ENCODE measurements at regions not wholly inside any gene's neighbourhood (a gene's known extent, or its start where the extent isn't known, plus 50 kb on each side); places are given as distances from the start of the nearest gene placed in this dataset.
"Not testable (repeated sequence)": the region's sequence is repeated elsewhere in the genome, so short reads cannot be mapped to it uniquely, and the experiment has no call there.

GRCh38 chr2:94735536-94735935, 135.7 kb upstream of the TEKT4 start:
- DNase-seq (ENCODE audit: low spot score); FAIRE-seq: not testable (repeated sequence)

- FAIRE-seq; DNase-seq (ENCODE audit: low spot score): not testable (repeated sequence)
Observed at GRCh38 chr2:94737145-94737544, 134.1 kb upstream of the TEKT4 start.

- DNase-seq (ENCODE audit: low spot score); FAIRE-seq: not testable (repeated sequence)
Observed at GRCh38 chr2:94737736-94738342, 133.4 kb upstream of the TEKT4 start.

DNA sequence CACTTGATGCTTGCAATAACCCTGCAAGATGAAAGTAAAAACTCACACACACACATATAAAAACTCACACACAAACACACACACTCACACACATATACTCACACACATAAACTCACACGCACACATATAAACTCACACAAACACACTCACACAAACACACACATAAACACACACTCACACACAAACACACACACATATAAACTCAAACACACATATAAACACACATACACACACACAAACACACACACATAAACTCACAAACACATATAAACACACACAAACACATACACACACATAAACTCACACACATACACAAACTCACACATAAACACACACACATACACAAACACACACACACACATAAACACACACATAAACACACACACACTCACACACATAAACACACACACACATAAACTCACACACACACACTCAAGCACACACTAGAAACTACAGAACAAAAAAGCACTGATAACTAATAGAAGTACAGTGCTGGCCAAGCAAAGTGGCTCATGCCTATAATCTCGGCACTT, 117.7 kb upstream of the TEKT4 start:
- DNase-seq (ENCODE audit: low spot score) = no peak
- no peak for FAIRE-seq

GRCh38 chr2:94758546-94758945, 112.7 kb upstream of the TEKT4 start:
- DNase-seq (ENCODE audit: low spot score) (no peak), FAIRE-seq (no peak)

GRCh38 chr2:94759211-94759610, 112.0 kb upstream of the TEKT4 start:
- no peak for FAIRE-seq
- DNase-seq (ENCODE audit: low spot score) = peak; percentile 20

- FAIRE-seq = no peak
- DNase-seq (ENCODE audit: low spot score) = no peak
Observed at GRCh38 chr2:94762600-94762999, 108.6 kb upstream of the TEKT4 start.

GRCh38 chr2:94763318-94763717, 107.9 kb upstream of the TEKT4 start:
- FAIRE-seq = no peak

GRCh38 chr2:94764331-94764730, 106.9 kb upstream of the TEKT4 start:
- not testable (repeated sequence) for DNase-seq (ENCODE audit: low spot score); FAIRE-seq

More at GRCh38 chr2:94763318-94763717, 107.9 kb upstream of the TEKT4 start:
- no peak for DNase-seq (ENCODE audit: low spot score)

DNA sequence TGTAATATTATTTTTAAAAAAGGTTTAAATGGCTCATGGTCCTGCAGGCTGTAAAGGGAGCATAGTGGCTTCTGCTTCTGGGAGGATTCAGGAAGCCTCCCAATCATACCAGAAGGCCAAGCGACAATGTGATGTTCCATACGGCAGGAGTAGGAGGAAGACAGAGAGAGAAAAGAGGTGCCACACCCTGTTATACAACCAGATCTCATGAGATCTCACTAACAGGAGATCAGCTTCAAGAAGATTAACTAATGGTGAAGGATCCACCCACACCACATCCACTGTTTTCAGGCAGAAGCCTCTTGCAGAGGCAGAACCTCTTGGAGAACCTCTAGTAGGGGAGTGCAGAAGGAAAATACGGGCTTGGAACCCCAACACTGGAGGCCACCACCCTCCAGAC, 103.9 kb upstream of the TEKT4 start:
- DNase-seq (ENCODE audit: low spot score) (no peak), FAIRE-seq (no peak)

DNA sequence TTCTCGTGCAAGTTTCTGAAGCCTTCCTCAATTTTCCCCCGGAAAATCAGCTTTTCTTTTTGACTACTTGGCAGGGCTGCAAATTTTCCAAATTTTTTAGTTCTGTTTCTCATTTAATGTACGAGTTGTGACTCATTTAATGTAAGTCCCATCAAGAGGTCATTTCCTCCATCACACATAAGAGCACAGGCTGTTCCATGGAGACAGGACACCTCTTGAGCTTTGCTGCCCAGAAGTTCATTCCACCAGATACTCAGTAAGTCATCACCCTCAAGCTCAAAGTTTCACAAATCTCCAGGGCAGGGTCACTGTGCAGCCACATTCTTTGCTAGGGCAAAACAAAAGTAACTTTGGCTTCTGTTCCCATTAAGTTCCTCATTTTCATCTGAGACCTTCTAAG, 101.5 kb upstream of the TEKT4 start:
- no peak for FAIRE-seq

GRCh38 chr2:94774851-94775250, 96.4 kb upstream of the TEKT4 start:
- no peak for DNase-seq (ENCODE audit: low spot score)
- no peak for FAIRE-seq

More for the DNA sequence above, 101.5 kb upstream of the TEKT4 start:
- no peak for DNase-seq (ENCODE audit: low spot score)

DNA sequence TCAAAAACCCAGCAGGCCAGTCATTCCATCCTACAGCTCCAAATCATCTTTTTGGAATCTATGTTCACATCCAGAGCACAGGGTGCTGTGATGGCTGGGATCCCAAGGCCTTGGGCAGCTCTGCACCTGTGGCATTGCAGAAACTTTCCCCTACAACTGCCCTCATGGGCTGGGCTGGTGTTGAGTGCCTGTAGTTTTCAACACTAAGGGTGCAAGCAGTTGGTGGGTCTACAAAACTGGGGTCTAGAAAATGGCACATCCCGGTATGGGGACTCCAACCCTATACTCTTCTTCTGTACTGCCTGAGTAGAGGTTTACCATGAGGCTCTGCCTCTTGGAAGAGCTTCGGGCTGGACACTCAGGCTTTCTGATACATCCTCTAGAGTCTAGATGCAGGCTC, 95.2 kb upstream of the TEKT4 start:
- FAIRE-seq (no peak), DNase-seq (ENCODE audit: low spot score) (no peak)

- FAIRE-seq; DNase-seq (ENCODE audit: low spot score): not testable (repeated sequence)
Observed at GRCh38 chr2:94785105-94785504, 86.1 kb upstream of the TEKT4 start.

DNA sequence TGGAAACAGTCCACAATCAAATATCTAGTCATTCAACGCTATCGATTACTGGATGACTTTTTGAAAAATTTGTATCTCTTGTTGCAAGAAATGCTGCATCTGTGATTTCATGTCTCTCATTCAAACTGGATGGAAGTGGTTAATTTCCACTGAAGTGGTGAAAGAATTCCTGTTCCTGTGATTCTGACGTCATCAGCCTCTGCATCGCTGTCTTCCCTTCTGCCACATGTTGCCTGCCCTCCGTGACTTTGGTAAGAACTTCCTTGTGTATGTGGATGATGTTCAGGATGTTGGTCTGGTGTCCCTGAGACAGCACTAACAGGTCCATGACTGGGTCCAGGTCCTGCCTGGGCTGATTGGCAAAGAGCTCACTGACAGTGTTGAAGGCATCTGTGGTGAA, 84.8 kb upstream of the TEKT4 start:
- DNase-seq (ENCODE audit: low spot score); FAIRE-seq: not testable (repeated sequence)

- not testable (repeated sequence) for FAIRE-seq; DNase-seq (ENCODE audit: low spot score)
Observed at GRCh38 chr2:94790169-94790568, 81.1 kb upstream of the TEKT4 start.

- DNase-seq (ENCODE audit: low spot score) = not testable (repeated sequence)
- FAIRE-seq = peak; percentile 66
Observed at GRCh38 chr2:94797235-94797634, 74.0 kb upstream of the TEKT4 start.

Data from RCC 7860 (cell line).